ENCODE measurements at regions not wholly inside any gene's neighbourhood (a gene's known extent, or its start where the extent isn't known, plus 50 kb on each side); places are given as distances from the start of the nearest gene placed in this dataset.

DNA sequence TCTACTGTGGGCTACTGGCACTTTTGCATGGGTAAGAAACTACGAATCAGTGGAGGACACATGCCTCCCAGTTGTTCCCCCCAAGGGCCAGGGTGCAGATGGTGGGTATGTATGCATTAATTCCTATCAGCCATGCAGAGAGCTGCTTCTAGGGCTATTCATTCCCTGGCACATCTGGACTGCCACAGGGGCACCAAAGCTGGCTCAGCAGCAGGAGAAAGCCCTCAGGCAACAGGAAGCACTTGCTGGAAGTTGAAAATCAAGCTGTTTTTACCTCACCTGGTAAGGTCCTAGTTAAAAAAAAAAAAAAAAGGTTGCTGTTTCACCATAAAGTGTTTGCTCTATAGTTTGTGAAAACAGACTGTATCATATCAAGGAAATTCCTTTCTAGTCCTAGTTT, 1342.6 kb downstream of the REEP3 start:
- TF ChIP-seq ZNF274 (IDR thresholded peaks at IDR 0.05; ENCODE audit: low read depth, low read length) = no peak
- no peak for TF ChIP-seq YY1 (IDR thresholded peaks at IDR 0.05; ENCODE audit: insufficient read depth, insufficient read length)

Measured in NT2/D1 (cell line).